H1 (cell line): ENCODE measurements at regions not wholly inside any gene's neighbourhood (a gene's known extent, or its start where the extent isn't known, plus 50 kb on each side); places are given as distances from the start of the nearest gene placed in this dataset.

Source experiments
- CTCF ChIA-PET: fragments of 300-600 bp; sonication (Branson Sonifier 250); formaldehyde crosslinking; loops from one replicate; lab custom pipeline; 2021; ENCODE audit not compliant: partially characterized antibody; lab: Charles Lee
- POLR2A ChIA-PET: fragments of 300-600 bp; sonication (Branson Sonifier 250); formaldehyde crosslinking; loops from one replicate; lab custom pipeline; 2021; ENCODE audit warnings: inconsistent platforms; ENCODE audit not compliant: partially characterized antibody; lab: Charles Lee
- DNase-seq, 2 experiments: peaks; one replicate each; pipeline versions ENCODE4 v3.0.0 to v3.0.0-alpha.2; 2010 to 2022; ENCODE audit warnings: low spot score in 2 of 2, low read depth in 1 of 2, mixed read lengths in 1 of 2
- FAIRE-seq: peaks from 2 replicates; lab custom pipeline; 2011; peaks lifted over from hg19 to GRCh38; lab: Jason Lieb, UNC
- H2AFZ ChIP-seq: 2 replicates; pipeline ENCODE4 v1.8.1; 2012; ENCODE audit warnings: low read length, inconsistent platforms
- H2AK5ac ChIP-seq: 2 replicates; pipeline ENCODE4 v1.6.1; 2013; ENCODE audit warnings: low read depth, low read length
- H2BK120ac ChIP-seq: replicated peaks from 2 replicates; pipeline ENCODE3; 2013; ENCODE audit warnings: low read depth, low read length, inconsistent platforms
- H2BK12ac ChIP-seq: 2 replicates; pipeline ENCODE4 v1.6.1; 2013; ENCODE audit warnings: low read depth, low read length
- H2BK15ac ChIP-seq: 2 replicates; pipeline ENCODE4 v1.6.1; 2013; ENCODE audit warnings: low read length
- H2BK20ac ChIP-seq: 2 replicates; pipeline ENCODE4 v1.6.1; 2013; ENCODE audit warnings: low read length
- H2BK5ac ChIP-seq: 2 replicates; pipeline ENCODE4 v1.6.1; 2013; ENCODE audit warnings: low read depth, low read length
- H3K14ac ChIP-seq: 2 replicates; pipeline ENCODE4 v1.6.1; 2013; ENCODE audit warnings: inconsistent platforms; ENCODE audit not compliant: insufficient read length
- H3K18ac ChIP-seq: 2 replicates; pipeline ENCODE4 v1.6.1; 2013; ENCODE audit warnings: low read length; ENCODE audit errors: extremely low read depth
- H3K23ac ChIP-seq: 2 replicates; pipeline ENCODE4 v1.6.1; 2013; ENCODE audit warnings: inconsistent platforms; ENCODE audit not compliant: insufficient read length
- H3K23me2 ChIP-seq: 2 replicates; pipeline ENCODE4 v1.6.1; 2013; ENCODE audit warnings: low read depth, low read length
- H3K27ac ChIP-seq: 2 replicates; pipeline ENCODE4 v1.6.1; 2011; ENCODE audit warnings: low read depth, low read length, inconsistent platforms
- H3K27me3 ChIP-seq, 4 experiments: replicated peaks in 1 of 4; 1 replicate in 1 of 4; 2 replicates in 3 of 4; pipeline versions ENCODE4 v1.6.1 to v1.8.1; 2011 to 2013; ENCODE audit warnings: low read length in 3 of 4, mild to moderate bottlenecking in 3 of 4, inconsistent platforms in 2 of 4, mixed read lengths in 2 of 4, moderate library complexity in 1 of 4; ENCODE audit not compliant: control insufficient read depth in 3 of 4, insufficient read depth in 3 of 4; ENCODE audit errors: extremely low read depth in 1 of 4
- H3K36me3 ChIP-seq, 4 experiments: 2 replicates each; pipeline versions ENCODE4 v1.6.1 to v1.8.1; 2011 to 2013; ENCODE audit warnings: mild to moderate bottlenecking in 4 of 4, low read length in 3 of 4, moderate library complexity in 2 of 4, control low read depth in 1 of 4, inconsistent platforms in 1 of 4; ENCODE audit not compliant: insufficient read depth in 4 of 4, control insufficient read depth in 2 of 4
- H3K4ac ChIP-seq: replicated peaks from 2 replicates; pipeline ENCODE3; 2013; ENCODE audit warnings: low read length, low read depth, mixed read lengths, inconsistent platforms; ENCODE audit not compliant: insufficient read length
- H3K4me1 ChIP-seq, 4 experiments: replicated peaks in 1 of 4; 1 replicate in 1 of 4; 2 replicates in 3 of 4; pipeline versions ENCODE4 v1.6.1 to v1.8.1; 2011 to 2013; ENCODE audit warnings: low read length in 3 of 4, inconsistent platforms in 2 of 4, mixed read lengths in 1 of 4; ENCODE audit not compliant: insufficient read depth in 4 of 4, control insufficient read depth in 3 of 4
- H3K4me2 ChIP-seq, 2 experiments: 2 replicates each; pipeline versions ENCODE4 v1.6.1 to v1.8.1; 2011 to 2013; ENCODE audit warnings: low read depth in 2 of 2, low read length in 2 of 2, control low read depth in 1 of 2, inconsistent platforms in 1 of 2, mild to moderate bottlenecking in 1 of 2; ENCODE audit not compliant: insufficient read depth in 1 of 2
- H3K4me3 ChIP-seq, 4 experiments: fragments of 200-600, 300-600 bp in 1 of 4; sonication (generic), shearing (Covaris generic), sonication (Bioruptor Twin) in 1 of 4; 2 replicates each; pipeline versions ENCODE4 v1.5.1 to v1.8.1; 2011 to 2016; ENCODE audit warnings: low read length in 4 of 4, low read depth in 3 of 4, control low read depth in 2 of 4, inconsistent platforms in 2 of 4, mild to moderate bottlenecking in 2 of 4, mixed read lengths in 1 of 4, moderate library complexity in 1 of 4; ENCODE audit not compliant: insufficient read depth in 2 of 4; ENCODE audit errors: extremely low read depth in 1 of 4
- H3K56ac ChIP-seq: replicated peaks from 2 replicates; pipeline ENCODE3; 2013; ENCODE audit warnings: low read depth, mild to moderate bottlenecking, mixed read lengths, low read length, inconsistent platforms; ENCODE audit not compliant: insufficient read length
- H3K79me1 ChIP-seq: 2 replicates; pipeline ENCODE4 v1.6.1; 2013; ENCODE audit warnings: low read depth, low read length, control low read depth
- H3K79me2 ChIP-seq, 2 experiments: 2 replicates each; pipeline versions ENCODE4 v1.6.1 to v1.8.1; 2012 to 2013; ENCODE audit warnings: low read length in 2 of 2, mild to moderate bottlenecking in 2 of 2, inconsistent platforms in 1 of 2; ENCODE audit not compliant: insufficient read depth in 2 of 2, control insufficient read depth in 1 of 2
- H3K9ac ChIP-seq, 4 experiments: replicated peaks in 1 of 4; 1 replicate in 1 of 4; 2 replicates in 3 of 4; pipeline versions ENCODE4 v1.6.1 to v1.8.1; 2011 to 2013; ENCODE audit warnings: low read depth in 3 of 4, low read length in 3 of 4, control low read depth in 2 of 4, mild to moderate bottlenecking in 2 of 4, moderate library complexity in 2 of 4, inconsistent platforms in 1 of 4; ENCODE audit errors: extremely low read depth in 1 of 4
- H3K9me3 ChIP-seq, 2 experiments: 2 replicates each; pipeline versions ENCODE4 v1.6.1 to v1.8.1; 2012 to 2013; ENCODE audit warnings: mild to moderate bottlenecking in 2 of 2, moderate library complexity in 2 of 2, control low read depth in 1 of 2, inconsistent platforms in 1 of 2, low read depth in 1 of 2, low read length in 1 of 2, mixed read lengths in 1 of 2; ENCODE audit not compliant: insufficient read depth in 2 of 2
- H4K20me1 ChIP-seq, 2 experiments: replicated peaks in 1 of 2; 2 replicates each; pipeline versions ENCODE3 to v1.8.1; 2011 to 2013; ENCODE audit warnings: inconsistent platforms in 2 of 2, low read length in 2 of 2, mild to moderate bottlenecking in 1 of 2; ENCODE audit not compliant: insufficient read depth in 2 of 2, control insufficient read depth in 1 of 2
- H4K5ac ChIP-seq: 2 replicates; pipeline ENCODE4 v1.6.1; 2013; ENCODE audit warnings: low read length, low read depth, mixed read lengths, inconsistent platforms; ENCODE audit not compliant: insufficient read length
- H4K8ac ChIP-seq: 2 replicates; pipeline ENCODE4 v1.8.0; 2013; ENCODE audit warnings: mild to moderate bottlenecking, moderate library complexity, low read length, inconsistent platforms; ENCODE audit not compliant: insufficient read depth; ENCODE audit errors: extremely low read depth
- H4K91ac ChIP-seq: replicated peaks from 2 replicates; pipeline ENCODE3; 2013; ENCODE audit warnings: low read length, mixed read lengths, inconsistent platforms; ENCODE audit not compliant: insufficient read length
- ATF3 ChIP-seq: IDR thresholded peaks from 2 replicates; pipeline ENCODE4 v1.6.1; 2011; ENCODE audit warnings: low read depth, mild to moderate bottlenecking, low read length; ENCODE audit not compliant: insufficient read depth
- CBX5 ChIP-seq: fragments of 300-800, 300-1000 bp; sonication (generic); IDR thresholded peaks from 2 replicates; pipeline ENCODE4 v1.7.1; 2016; ENCODE audit warnings: antibody characterized with exemption, low read length, low read depth
- CREB1 ChIP-seq: IDR thresholded peaks from 2 replicates; pipeline ENCODE4 v1.6.1; 2012; ENCODE audit warnings: inconsistent platforms
- CTBP2 ChIP-seq: IDR thresholded peaks from 2 replicates; pipeline ENCODE4 v1.7.0; 2011; ENCODE audit warnings: borderline replicate concordance, mild to moderate bottlenecking, moderate library complexity, mixed read lengths, low read length; ENCODE audit not compliant: insufficient read depth, insufficient read length
- KDM4A ChIP-seq: IDR thresholded peaks from one replicate; pipeline ENCODE4 v1.7.1; 2012; ENCODE audit warnings: low read depth, mild to moderate bottlenecking, moderate library complexity, low read length, inconsistent platforms; ENCODE audit not compliant: severe bottlenecking
- POLR2AphosphoS5 ChIP-seq: IDR thresholded peaks from 2 replicates; pipeline ENCODE4 v1.6.1; 2011; ENCODE audit warnings: low read depth, low read length
- SP1 ChIP-seq: IDR thresholded peaks from 2 replicates; pipeline ENCODE4 v1.6.1; 2011; ENCODE audit warnings: low read depth, low read length
- TAF1 ChIP-seq: IDR thresholded peaks from 2 replicates; pipeline ENCODE4 v1.6.1; 2011; ENCODE audit warnings: mild to moderate bottlenecking, low read depth, low read length
- TEAD4 ChIP-seq: IDR thresholded peaks from 2 replicates; pipeline ENCODE4 v1.6.1; 2012; ENCODE audit warnings: low read depth, low read length, inconsistent platforms, mixed read lengths
- ZNF274 ChIP-seq: IDR thresholded peaks from 2 replicates; pipeline ENCODE4 v1.7.0; 2012; ENCODE audit warnings: low read length, borderline replicate concordance; ENCODE audit errors: extremely low read depth
- WGBS, 2 experiments: shearing (Covaris generic) in 1 of 2; methylation state at CpG; one replicate each; pipeline versions ENCODE4 v1.1.6 to v1.1.7; 2013 to 2015; ENCODE audit warnings: low lambda C conversion rate in 2 of 2, mixed read lengths in 2 of 2, inconsistent platforms in 1 of 2, low coverage in 1 of 2, missing lambda C conversion rate in 1 of 2; ENCODE audit not compliant: insufficient replicate concordance in 2 of 2, insufficient coverage in 1 of 2, insufficient read length in 1 of 2; ENCODE audit errors: extremely low coverage in 1 of 2, missing lambda C conversion rate in 1 of 2; 5-methylcytosine and 5-hydroxymethylcytosine counted together

DNA sequence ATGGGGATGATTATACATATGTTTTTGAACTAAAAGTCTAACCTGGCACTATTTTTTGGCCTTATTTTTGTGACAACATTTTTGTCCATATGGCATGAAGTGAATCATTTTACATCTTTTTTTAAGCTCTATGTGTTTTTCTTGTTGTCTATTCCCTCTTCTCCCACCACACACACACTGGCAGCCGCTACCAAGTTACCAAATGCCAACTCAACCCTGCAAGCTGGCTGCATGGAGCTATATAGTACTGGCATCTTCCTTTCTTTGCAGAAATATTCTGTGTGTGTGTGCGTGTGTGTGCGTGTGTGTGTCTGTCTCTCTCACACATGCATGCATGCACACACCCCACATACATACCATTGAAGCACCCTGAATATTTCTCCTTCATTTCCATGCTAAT lies 278.9 kb upstream of the SOX5 start:
- no peak overlapping the region for H3K4me3 ChIP-seq
- WGBS, 2 experiments, result 93% methylated on average over 3 of the region's 3 CpGs; no CpG with 5 or more reads in 1 of the 2 experiments
- H3K4ac ChIP-seq, result no peak overlapping the region
- H3K27ac ChIP-seq, result no peak overlapping the region
- no peak overlapping the region for H4K5ac ChIP-seq
- H2AK5ac ChIP-seq, result no peak overlapping the region; the same call in 1 of the 2 replicates
- peaks cover 0 to 8% (median 5%) of the 10 kb centered on the region in 4 experiments; a peak in 3 of 7 replicates for H3K4me1 ChIP-seq
- peak overlapping the region; percentile 47 for H4K91ac ChIP-seq
- FAIRE-seq (no peak), DNase-seq (no peak)
- H3K14ac ChIP-seq, result no peak overlapping the region
- ChIA-PET CTCF (interaction anchor here (0.9 kb wide), 1 partner anchor 12 kb away, joined by 3 read pairs; no protein-coding TSS in a partner anchor), POLR2A (no interaction called here)
- no peak overlapping the region for H3K23ac ChIP-seq
- H2BK120ac ChIP-seq, result no peak overlapping the region
- H2BK20ac ChIP-seq, result no peak overlapping the region
- H2BK15ac ChIP-seq, result no peak overlapping the region
- H3K4me2 ChIP-seq, result no peak overlapping the region
- H4K8ac ChIP-seq, result no peak overlapping the region
- H3K9me3 ChIP-seq, result no peaks in the 10 kb centered on the region
- H3K36me3 ChIP-seq, result no peaks in the 10 kb centered on the region; a peak in 1 of 8 replicates
- no peak overlapping the region for H3K9ac ChIP-seq
- H3K79me2 ChIP-seq, result no peaks in the 10 kb centered on the region
- no peak overlapping the region for H3K18ac ChIP-seq
- no peaks in the 10 kb centered on the region for H4K20me1 ChIP-seq
- H2BK5ac ChIP-seq, result no peak overlapping the region
- no peaks in the 10 kb centered on the region; the same call in 1 of the 2 replicates for H3K23me2 ChIP-seq
- TF ChIP-seq CREB1 (no peak), SP1 (no peak), TAF1 (no peak), POLR2AphosphoS5 (no peak), ZNF274 (no peak), CTBP2 (no peak), TEAD4 (no peak), ATF3 (no peak), CBX5 (no peak), KDM4A (no peak)
- no peak overlapping the region for H2AFZ ChIP-seq
- no peak overlapping the region for H3K56ac ChIP-seq
- H2BK12ac ChIP-seq, result no peak overlapping the region
- no peaks in the 10 kb centered on the region for H3K79me1 ChIP-seq
- H3K27me3 ChIP-seq, result no peaks in the 10 kb centered on the region
